GM18868 (cell line): ENCODE measurements at regions not wholly inside any gene's neighbourhood (a gene's known extent, or its start where the extent isn't known, plus 50 kb on each side); places are given as distances from the start of the nearest gene placed in this dataset.
"Not testable (repeated sequence)": the region's sequence is repeated elsewhere in the genome, so short reads cannot be mapped to it uniquely, and the experiment has no call there.

Experiments
- ATAC-seq: cut with Tn5 transposase; IDR thresholded peaks from one replicate; pipeline ENCODE4 v1.9.1; 2021; ENCODE audit warnings: mild to moderate bottlenecking, moderate library complexity; ENCODE audit not compliant: unreplicated experiment

GRCh38 chr14:77985211-77985615 is 185.0 kb upstream of the NRXN3 start:
- no peak for ATAC-seq

- no peak for ATAC-seq
Measured at GRCh38 chr14:77986773-77987172, 183.4 kb upstream of the NRXN3 start.

- ATAC-seq, result no peak
Measured at GRCh38 chr14:77988096-77988870, 181.9 kb upstream of the NRXN3 start.

- no peak for ATAC-seq
Measured at GRCh38 chr14:77988970-77989369, 181.2 kb upstream of the NRXN3 start.

GRCh38 chr14:77989441-77989991 is 180.7 kb upstream of the NRXN3 start:
- no peak for ATAC-seq

GRCh38 chr14:77990337-77990736 is 179.8 kb upstream of the NRXN3 start:
- no peak for ATAC-seq

GRCh38 chr14:77991128-77991772 is 178.9 kb upstream of the NRXN3 start:
- no peak for ATAC-seq

- ATAC-seq, result peak; percentile 96
Measured at GRCh38 chr14:78005325-78005724, 164.8 kb upstream of the NRXN3 start.

- ATAC-seq, result no peak
Measured at GRCh38 chr14:78007160-78007559, 163.0 kb upstream of the NRXN3 start.

GRCh38 chr14:78010688-78011087 is 159.5 kb upstream of the NRXN3 start:
- no peak for ATAC-seq

- ATAC-seq, result not testable (repeated sequence)
Measured at GRCh38 chr14:78013911-78014310, 156.3 kb upstream of the NRXN3 start.

- ATAC-seq, result no peak
Measured at GRCh38 chr14:78016532-78016931, 153.6 kb upstream of the NRXN3 start.

- ATAC-seq, result no peak
Measured at GRCh38 chr14:78018283-78018682, 151.9 kb upstream of the NRXN3 start.

- peak; percentile 94 for ATAC-seq
Measured at GRCh38 chr14:78022059-78022458, 148.1 kb upstream of the NRXN3 start.

- ATAC-seq, result no peak
Measured at GRCh38 chr14:78023112-78023511, 147.1 kb upstream of the NRXN3 start.

- ATAC-seq, result no peak
Measured at GRCh38 chr14:78028471-78028870, 141.7 kb upstream of the NRXN3 start.

- ATAC-seq, result no peak
Measured at GRCh38 chr14:78029601-78030372, 140.4 kb upstream of the NRXN3 start.

- no peak for ATAC-seq
Measured at GRCh38 chr14:78043349-78043748, 126.8 kb upstream of the NRXN3 start.

- ATAC-seq, result no peak
Measured at GRCh38 chr14:78048120-78048519, 122.1 kb upstream of the NRXN3 start.

GRCh38 chr14:78056890-78057289 is 113.3 kb upstream of the NRXN3 start:
- ATAC-seq, result not testable (repeated sequence)

- no peak for ATAC-seq
Measured at GRCh38 chr14:78070344-78070743, 99.8 kb upstream of the NRXN3 start.
